HCT116 (cell line): ENCODE measurements at regions not wholly inside any gene's neighbourhood (a gene's known extent, or its start where the extent isn't known, plus 50 kb on each side); places are given as distances from the start of the nearest gene placed in this dataset.

Source experiments
- ATAC-seq: fragments of 200-7000 bp; cut with Tn5 transposase; 2 replicates; pipeline ENCODE4 v1.9.1; 2020; ENCODE audit warnings: mild to moderate bottlenecking, moderate library complexity
- BruUV-seq: library from RNA; stranded (reverse); fragments of 400-500 nt; replicated peaks from 2 replicates; lab custom pipeline; 2021; lab: Mats Ljungman, UMichigan
- CTCF ChIA-PET: fragments of 300-600 bp; sonication (Branson Sonifier 250); formaldehyde crosslinking; loops from one replicate; lab custom pipeline; 2021; ENCODE audit warnings: antibody characterized with exemption; lab: Charles Lee
- POLR2A ChIA-PET: fragments of 300-600, 350-600 bp; sonication (Branson Sonifier 250); formaldehyde crosslinking; loops from one replicate; lab custom pipeline; 2021; ENCODE audit warnings: antibody characterized with exemption; lab: Charles Lee
- RAD21 ChIA-PET, 2 experiments: fragments of 300-600 bp; sonication (Branson Sonifier 250); formaldehyde crosslinking; loops; one replicate each; lab custom pipeline; 2023; ENCODE audit warnings: low total read pairs in 2 of 2; ENCODE audit not compliant: uncharacterized antibody in 2 of 2, unreplicated experiment in 2 of 2, low non-redundant PET in 1 of 2; lab: Charles Lee
- DNase-seq: peaks from one replicate; pipeline ENCODE4 v3.0.0-alpha.2; 2010; ENCODE audit warnings: low read depth, low spot score
- H2AFZ ChIP-seq: fragments of 200-600 bp; shearing (Covaris generic), sonication (generic); 2 replicates; pipeline ENCODE4 v1.6.1; 2017; ENCODE audit warnings: low read depth, mixed run types, mixed read lengths, antibody characterized with exemption, low read length; ENCODE audit not compliant: poor library complexity, severe bottlenecking
- H3K27ac ChIP-seq: 2 replicates; pipeline ENCODE4 v1.5.1; 2012; ENCODE audit warnings: low read depth, low read length
- H3K27me3 ChIP-seq: fragments of 200-600 bp; sonication (generic); 2 replicates; pipeline ENCODE4 v1.6.1; 2016; ENCODE audit warnings: mixed run types, low read length, mixed read lengths; ENCODE audit not compliant: insufficient read depth
- H3K36me3 ChIP-seq, 2 experiments: fragments of 200-500 bp in 1 of 2; fragments of 200-600 bp in 1 of 2; sonication (Bioruptor generic) in 1 of 2; sonication (generic) in 1 of 2; 2 replicates each; pipeline versions ENCODE4 v1.5.1 to v1.6.1; 2014 to 2016; ENCODE audit warnings: low read length in 2 of 2, inconsistent platforms in 1 of 2, mixed read lengths in 1 of 2, mixed run types in 1 of 2; ENCODE audit not compliant: insufficient read depth in 2 of 2, control insufficient read depth in 1 of 2
- H3K4me1 ChIP-seq, 2 experiments: fragments of 200-600 bp in 1 of 2; sonication (generic) in 1 of 2; 2 replicates each; pipeline versions ENCODE4 v1.5.1 to v1.6.1; 2012 to 2017; ENCODE audit warnings: low read length in 2 of 2, inconsistent platforms in 1 of 2, mild to moderate bottlenecking in 1 of 2, mixed read lengths in 1 of 2, mixed run types in 1 of 2, moderate library complexity in 1 of 2; ENCODE audit not compliant: insufficient read depth in 2 of 2, control insufficient read depth in 1 of 2
- H3K4me2 ChIP-seq: fragments of 200-600 bp; sonication (generic); 2 replicates; pipeline ENCODE4 v1.6.1; 2017; ENCODE audit warnings: mixed run types, low read length, mixed read lengths
- H3K4me3 ChIP-seq, 2 experiments: fragments of 200-600 bp in 1 of 2; sonication (generic) in 1 of 2; replicated peaks in 1 of 2; 2 replicates each; pipeline ENCODE4 v1.5.1; 2011 to 2016; ENCODE audit warnings: low read length in 2 of 2, control low read depth in 1 of 2, low read depth in 1 of 2, mild to moderate bottlenecking in 1 of 2, mixed read lengths in 1 of 2, mixed run types in 1 of 2
- H3K79me2 ChIP-seq: fragments of 200-600 bp; sonication (generic); 2 replicates; pipeline ENCODE4 v1.6.1; 2017; ENCODE audit warnings: mild to moderate bottlenecking, mixed run types, low read length, moderate library complexity, mixed read lengths; ENCODE audit not compliant: insufficient read depth
- H3K9ac ChIP-seq: fragments of 200-600 bp; sonication (generic); 2 replicates; pipeline ENCODE4 v1.6.1; 2016; ENCODE audit warnings: low read length, mixed read lengths
- H3K9me2 ChIP-seq: fragments of 200-600 bp; sonication (generic), shearing (Covaris generic); 2 replicates; pipeline ENCODE4 v1.6.1; 2017; ENCODE audit warnings: mixed run types, mild to moderate bottlenecking, moderate library complexity; ENCODE audit not compliant: insufficient read depth
- H3K9me3 ChIP-seq, 2 experiments: fragments of 200-500 bp in 1 of 2; fragments of 200-600 bp in 1 of 2; sonication (Bioruptor generic) in 1 of 2; sonication (generic) in 1 of 2; 2 replicates each; pipeline ENCODE4 v1.6.1; 2014 to 2017; ENCODE audit warnings: low read length in 2 of 2, mixed read lengths in 2 of 2, inconsistent platforms in 1 of 2, low read depth in 1 of 2, mild to moderate bottlenecking in 1 of 2, mixed run types in 1 of 2, moderate library complexity in 1 of 2; ENCODE audit not compliant: control insufficient read depth in 1 of 2, insufficient read depth in 1 of 2
- H4K20me1 ChIP-seq: fragments of 200-600 bp; sonication (generic), shearing (Covaris generic); 2 replicates; pipeline ENCODE4 v1.6.1; 2017; ENCODE audit warnings: mixed run types, mild to moderate bottlenecking, moderate library complexity; ENCODE audit not compliant: insufficient read depth
- CBX3 ChIP-seq: IDR thresholded peaks from 2 replicates; pipeline ENCODE4 v1.6.1; 2012; ENCODE audit warnings: low read depth
- FOSL1 ChIP-seq: IDR thresholded peaks from 2 replicates; pipeline ENCODE4 v1.6.1; 2012; ENCODE audit warnings: low read depth
- MAX ChIP-seq: IDR thresholded peaks from 2 replicates; pipeline ENCODE4 v1.6.1; 2012
- RAD21 ChIP-seq: IDR thresholded peaks from 2 replicates; pipeline ENCODE4 v1.6.1; 2012; ENCODE audit warnings: low read depth, mild to moderate bottlenecking
- TCF7L2 ChIP-seq: IDR thresholded peaks from 2 replicates; pipeline ENCODE4 v1.7.0; 2011; ENCODE audit warnings: borderline replicate concordance, inconsistent platforms; ENCODE audit not compliant: insufficient read depth, insufficient read length; ENCODE audit errors: extremely low read depth
- YY1 ChIP-seq: IDR thresholded peaks from 2 replicates; pipeline ENCODE4 v1.6.1; 2011; ENCODE audit warnings: low read length, low read depth, moderate library complexity, mild to moderate bottlenecking; ENCODE audit not compliant: insufficient replicate concordance; ENCODE audit errors: extremely low read depth
- ZBTB33 ChIP-seq: IDR thresholded peaks from 2 replicates; pipeline ENCODE4 v1.6.1; 2011; ENCODE audit warnings: mild to moderate bottlenecking, low read length, moderate library complexity; ENCODE audit not compliant: insufficient replicate concordance; ENCODE audit errors: extremely low read depth
- ZFX ChIP-seq: fragments of 450-650 bp; IDR thresholded peaks from 2 replicates; pipeline ENCODE4 v1.6.1; 2017
- intact Hi-C: fragments of 100-400 bp; cut with micrococcal nuclease; formaldehyde crosslinking; loops from 2 replicates; pipeline ENCODE4 v1.10.0; 2022

GRCh38 chr13:83344518-83344917 lies 537.8 kb downstream of the SLITRK1 start:
- H3K27me3 ChIP-seq: no peaks in the 10 kb centered on the region
- ATAC-seq: no peak

More at GRCh38 chr13:83344518-83344917, 537.8 kb downstream of the SLITRK1 start:
- CTCF ChIA-PET: no interaction called here
- no peak overlapping the region for H3K9ac ChIP-seq
- H3K4me2 ChIP-seq: no peak overlapping the region
- no peak overlapping the region for H3K27ac ChIP-seq
- H3K4me1 ChIP-seq: no peaks in the 10 kb centered on the region
- no peaks in the 10 kb centered on the region for H3K36me3 ChIP-seq
- peaks cover 0 to 3% of the 10 kb centered on the region in 2 experiments; a peak in 1 of 4 replicates for H3K9me3 ChIP-seq
- DNase-seq: no peak
- TF ChIP-seq MAX: no peak
- TF ChIP-seq YY1: no peak
- no peak for TF ChIP-seq RAD21
- TF ChIP-seq TCF7L2: no peak
- no peak for TF ChIP-seq CBX3
- TF ChIP-seq FOSL1: no peak
- no peak for TF ChIP-seq ZBTB33
- TF ChIP-seq ZFX: no peak
- TF ChIP-seq, all 23 proteins: peak for 0
- Histone ChIP-seq H3K4me3 (no peak overlapping the region), H2AFZ (no peak overlapping the region), H3K79me2 (no peaks in the 10 kb centered on the region), H4K20me1 (no peaks in the 10 kb centered on the region), H3K9me2 (no peaks in the 10 kb centered on the region)
- POLR2A ChIA-PET: no interaction called here
- BruUV-seq: no TSS peak
- RAD21 ChIA-PET: no interaction called here
- intact Hi-C loops: no loop called here
